ENCODE measurements at regions not wholly inside any gene's neighbourhood (a gene's known extent, or its start where the extent isn't known, plus 50 kb on each side); places are given as distances from the start of the nearest gene placed in this dataset.

GRCh38 chr11:33605703-33606102, 94.9 kb downstream of the C11orf91 start:
- WGBS (ENCODE audit: extremely low coverage, insufficient read length, low lambda C conversion rate), result no CpG with 5 or more reads among the region's 3 CpGs
- H4K20me1 ChIP-seq (ENCODE audit: control insufficient read depth, insufficient read depth, insufficient read length), result no peaks in the 10 kb centered on the region
- H4K8ac ChIP-seq (replicated peaks; ENCODE audit: insufficient read length, low read depth, low read length), result no peak overlapping the region
- H3K4me1 ChIP-seq (ENCODE audit: insufficient read depth, low read length), result no peaks in the 10 kb centered on the region
- no peak overlapping the region for H3K56ac ChIP-seq (ENCODE audit: insufficient read length, low read depth, low read length)
- no peak overlapping the region for H4K5ac ChIP-seq (ENCODE audit: insufficient read length, low read depth, low read length)
- H3K23ac ChIP-seq (ENCODE audit: insufficient read length, low read depth, low read length), result no peak overlapping the region
- no peak overlapping the region for H3K4me2 ChIP-seq (ENCODE audit: insufficient read depth, insufficient read length, low read length)
- Mint-ChIP-seq H3K9me3 (no peaks in the 10 kb centered on the region), H3K4me1 (no peaks in the 10 kb centered on the region), H3K36me3 (ENCODE audit: insufficient read depth in 1 of 3, low read depth in 3 of 3) (no peaks in the 10 kb centered on the region), H3K27ac (no peak overlapping the region), H3K4me3 (no peak overlapping the region), H3K27me3 (ENCODE audit: low read depth) (no peaks in the 10 kb centered on the region)
- H3K27me3 ChIP-seq (ENCODE audit: insufficient read depth, low read length), result no peaks in the 10 kb centered on the region
- no peak overlapping the region for H3K18ac ChIP-seq (ENCODE audit: insufficient read length, low read depth, low read length)
- no peak overlapping the region for H2BK15ac ChIP-seq (ENCODE audit: low read depth, low read length)
- no peaks in the 10 kb centered on the region for H3K79me2 ChIP-seq (ENCODE audit: insufficient read depth, low read length)
- H3K79me1 ChIP-seq (ENCODE audit: insufficient read depth, low read depth, low read length, poor library complexity, severe bottlenecking), result no peaks in the 10 kb centered on the region
- no peak overlapping the region for H2BK5ac ChIP-seq (ENCODE audit: insufficient read length, low read length)
- no peak overlapping the region for H2AK5ac ChIP-seq (ENCODE audit: insufficient read length, low read length)
- DNase-seq, result no peak
- H3K9me3 ChIP-seq (ENCODE audit: control insufficient read depth, low read depth, low read length), result no peaks in the 10 kb centered on the region
- no peak overlapping the region for H3T11ph ChIP-seq (ENCODE audit: low read length)
- no peaks in the 10 kb centered on the region for H3K23me2 ChIP-seq (ENCODE audit: insufficient read length, low read depth, low read length, poor library complexity, severe bottlenecking)
- H3K14ac ChIP-seq (ENCODE audit: insufficient read depth, low read length), result no peak overlapping the region
- H3K27ac ChIP-seq (ENCODE audit: insufficient read length, low read depth, low read length), result no peak overlapping the region
- no peak for TF ChIP-seq CTCF (conservative IDR thresholded peaks at IDR 0.05)
- no peak overlapping the region for H3K4ac ChIP-seq (ENCODE audit: low read depth, low read length)
- no peak overlapping the region for H2BK20ac ChIP-seq (ENCODE audit: low read depth, low read length, poor library complexity, severe bottlenecking)
- H4K91ac ChIP-seq (ENCODE audit: insufficient read length, low read depth, low read length), result no peak overlapping the region
- no peak overlapping the region for H2AFZ ChIP-seq (ENCODE audit: low read length)
- no peak overlapping the region for H3K9ac ChIP-seq (ENCODE audit: extremely low read depth, insufficient read length, low read length)
- H2BK12ac ChIP-seq (ENCODE audit: insufficient read length, low read depth, low read length), result no peak overlapping the region
- no peak overlapping the region for H2BK120ac ChIP-seq (ENCODE audit: low read depth, low read length, poor library complexity, severe bottlenecking)
